ENCODE measurements at regions not wholly inside any gene's neighbourhood (a gene's known extent, or its start where the extent isn't known, plus 50 kb on each side); places are given as distances from the start of the nearest gene placed in this dataset.

DNA sequence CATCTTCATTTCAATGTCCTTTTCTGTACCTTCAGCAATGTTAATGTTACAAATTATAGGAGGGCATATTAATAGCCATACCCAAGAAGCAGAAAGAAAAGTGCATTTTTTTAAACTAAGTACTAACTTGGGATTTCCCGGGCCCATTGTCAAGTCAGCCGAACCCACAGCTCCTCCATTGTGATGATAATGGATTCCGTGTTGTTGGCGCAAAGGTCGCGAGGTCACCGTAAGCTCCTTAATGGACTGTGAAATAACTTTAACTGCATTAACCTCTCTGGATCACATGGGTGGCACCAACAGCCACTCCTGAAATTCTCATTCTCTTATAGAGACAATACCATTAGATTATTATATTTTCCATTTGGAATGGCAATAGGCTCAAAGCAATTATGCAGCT lies 250.6 kb upstream of the RRP15 start:
- no peak for DNase-seq
- 54 to 61% (median 56%) methylated on average over 7 of the region's 7 CpGs for WGBS, 4 donors
- Histone ChIP-seq H3K36me3 (replicated peaks in 1 of 2) (no peaks in the 10 kb centered on the region), H3K9me3 (replicated peaks in 1 of 3) (no peaks in the 10 kb centered on the region), H3K27me3 (no peaks in the 10 kb centered on the region), H3K4me1 (replicated peaks in 1 of 2) (no peaks in the 10 kb centered on the region), H3K27ac (no peak overlapping the region), H3K4me3 (no peak overlapping the region)
- intact Hi-C loops (cut with DNase I): no loop called here
- TF ChIP-seq POLR2A (IDR thresholded peaks at IDR 0.05): no peak
- TF ChIP-seq, protein P1, sequence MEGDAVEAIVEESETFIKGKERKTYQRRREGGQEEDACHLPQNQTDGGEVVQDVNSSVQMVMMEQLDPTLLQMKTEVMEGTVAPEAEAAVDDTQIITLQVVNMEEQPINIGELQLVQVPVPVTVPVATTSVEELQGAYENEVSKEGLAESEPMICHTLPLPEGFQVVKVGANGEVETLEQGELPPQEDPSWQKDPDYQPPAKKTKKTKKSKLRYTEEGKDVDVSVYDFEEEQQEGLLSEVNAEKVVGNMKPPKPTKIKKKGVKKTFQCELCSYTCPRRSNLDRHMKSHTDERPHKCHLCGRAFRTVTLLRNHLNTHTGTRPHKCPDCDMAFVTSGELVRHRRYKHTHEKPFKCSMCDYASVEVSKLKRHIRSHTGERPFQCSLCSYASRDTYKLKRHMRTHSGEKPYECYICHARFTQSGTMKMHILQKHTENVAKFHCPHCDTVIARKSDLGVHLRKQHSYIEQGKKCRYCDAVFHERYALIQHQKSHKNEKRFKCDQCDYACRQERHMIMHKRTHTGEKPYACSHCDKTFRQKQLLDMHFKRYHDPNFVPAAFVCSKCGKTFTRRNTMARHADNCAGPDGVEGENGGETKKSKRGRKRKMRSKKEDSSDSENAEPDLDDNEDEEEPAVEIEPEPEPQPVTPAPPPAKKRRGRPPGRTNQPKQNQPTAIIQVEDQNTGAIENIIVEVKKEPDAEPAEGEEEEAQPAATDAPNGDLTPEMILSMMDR (IDR thresholded peaks at IDR 0.05): no peak

DNA sequence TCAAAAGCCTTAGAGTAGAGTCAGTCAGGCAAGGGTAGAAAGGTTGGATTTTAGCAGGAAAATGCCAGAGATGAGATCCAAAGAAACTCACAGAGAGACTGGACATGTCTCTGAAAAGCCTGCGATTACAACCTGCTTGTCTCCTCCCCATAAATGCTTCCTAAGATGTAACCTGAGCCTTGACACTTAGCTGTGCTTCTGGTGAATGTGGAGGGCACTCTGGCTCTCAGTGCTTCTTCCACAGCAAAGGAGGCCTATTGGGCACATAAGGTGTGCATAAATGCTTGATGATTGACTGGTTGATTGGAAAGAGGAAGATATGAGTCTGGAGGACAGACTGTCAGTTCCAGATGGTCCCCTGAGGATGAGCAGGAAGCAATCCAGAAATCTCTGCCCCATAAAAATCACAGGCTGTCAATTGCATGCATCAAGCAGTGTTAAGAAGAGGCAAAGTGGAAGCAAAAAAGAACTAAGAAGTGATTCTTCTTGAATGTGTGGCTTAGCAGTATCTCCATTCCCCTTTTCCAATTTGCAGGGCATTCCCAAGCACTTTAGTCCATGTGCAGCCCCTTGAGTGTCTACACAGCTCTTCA lies 236.2 kb upstream of the RRP15 start:
- H3K4me1 ChIP-seq (replicated peaks in 1 of 2): no peaks in the 10 kb centered on the region
- no peaks in the 10 kb centered on the region for H3K36me3 ChIP-seq (replicated peaks in 1 of 2)
- intact Hi-C loops (cut with DNase I): no loop called here
- TF ChIP-seq, protein P1 (IDR thresholded peaks at IDR 0.05): no peak
- no peak for TF ChIP-seq POLR2A (IDR thresholded peaks at IDR 0.05)
- no peak overlapping the region for H3K4me3 ChIP-seq
- no peaks in the 10 kb centered on the region for H3K27me3 ChIP-seq
- no peak overlapping the region for H3K27ac ChIP-seq
- no peaks in the 10 kb centered on the region for H3K9me3 ChIP-seq (replicated peaks in 1 of 3)
- no peak for DNase-seq
- 19 to 53% (median 29%) methylated on average over 1 of the region's 1 CpG for WGBS, 4 donors

DNA sequence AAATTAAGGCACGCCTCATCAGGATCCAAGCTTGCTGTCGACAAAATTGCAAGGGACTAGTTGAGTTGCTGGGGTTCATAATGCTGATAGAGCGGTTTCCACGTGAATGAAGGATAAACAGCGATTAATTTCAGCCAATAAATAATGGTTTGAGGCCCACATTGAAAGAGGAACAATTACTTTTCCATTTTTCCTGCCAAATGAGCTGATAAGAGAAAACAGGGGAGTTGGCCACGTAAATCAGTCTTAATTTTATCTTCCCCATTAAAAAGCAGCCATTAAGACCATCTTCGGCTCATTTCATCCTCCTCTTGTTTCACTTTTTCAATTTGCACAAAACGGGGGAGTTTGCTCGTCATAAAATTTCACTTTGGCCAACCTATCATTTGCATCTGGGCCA lies 235.5 kb upstream of the RRP15 start:
- TF ChIP-seq, protein P1 (IDR thresholded peaks at IDR 0.05): no peak
- TF ChIP-seq POLR2A (IDR thresholded peaks at IDR 0.05): no peak
- no peaks in the 10 kb centered on the region for H3K4me1 ChIP-seq (replicated peaks in 1 of 2)
- H3K9me3 ChIP-seq (replicated peaks in 1 of 3): no peaks in the 10 kb centered on the region
- no peak overlapping the region for H3K4me3 ChIP-seq
- H3K27ac ChIP-seq: no peak overlapping the region
- intact Hi-C loops (cut with DNase I): no loop called here
- no peak for DNase-seq
- no peaks in the 10 kb centered on the region for H3K27me3 ChIP-seq
- no peaks in the 10 kb centered on the region for H3K36me3 ChIP-seq (replicated peaks in 1 of 2)
- 55 to 57% (median 55%) methylated on average over 9 of the region's 9 CpGs for WGBS, 4 donors

DNA sequence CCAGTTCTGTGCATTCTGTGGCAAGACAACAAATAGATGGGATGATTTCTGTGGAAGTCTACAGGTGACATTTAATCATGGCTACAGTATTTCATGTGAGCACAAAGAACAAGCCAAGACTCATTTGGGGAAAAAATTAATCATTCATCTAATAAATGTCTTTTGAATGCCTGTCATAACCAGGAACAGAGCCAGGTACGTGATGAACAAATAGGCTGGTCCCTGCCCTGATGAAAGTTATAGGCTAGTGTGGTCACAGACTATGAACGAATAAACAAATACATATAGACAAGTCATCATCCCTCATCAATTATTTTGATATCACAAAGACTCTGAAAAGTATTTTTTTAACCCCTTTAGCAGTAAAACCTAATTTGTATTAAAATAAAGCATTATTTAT lies 226.4 kb upstream of the RRP15 start:
- no peak overlapping the region for H3K27ac ChIP-seq
- H3K4me1 ChIP-seq (replicated peaks in 1 of 2): no peaks in the 10 kb centered on the region
- no peak for DNase-seq
- H3K36me3 ChIP-seq (replicated peaks in 1 of 2): no peaks in the 10 kb centered on the region
- H3K4me3 ChIP-seq: no peak overlapping the region
- intact Hi-C loops (cut with DNase I): no loop called here
- no peaks in the 10 kb centered on the region for H3K27me3 ChIP-seq
- H3K9me3 ChIP-seq (replicated peaks in 1 of 3): no peaks in the 10 kb centered on the region
- TF ChIP-seq POLR2A (IDR thresholded peaks at IDR 0.05): no peak
- 51 to 77% (median 67%) methylated on average over 2 of the region's 2 CpGs for WGBS, 4 donors

DNA sequence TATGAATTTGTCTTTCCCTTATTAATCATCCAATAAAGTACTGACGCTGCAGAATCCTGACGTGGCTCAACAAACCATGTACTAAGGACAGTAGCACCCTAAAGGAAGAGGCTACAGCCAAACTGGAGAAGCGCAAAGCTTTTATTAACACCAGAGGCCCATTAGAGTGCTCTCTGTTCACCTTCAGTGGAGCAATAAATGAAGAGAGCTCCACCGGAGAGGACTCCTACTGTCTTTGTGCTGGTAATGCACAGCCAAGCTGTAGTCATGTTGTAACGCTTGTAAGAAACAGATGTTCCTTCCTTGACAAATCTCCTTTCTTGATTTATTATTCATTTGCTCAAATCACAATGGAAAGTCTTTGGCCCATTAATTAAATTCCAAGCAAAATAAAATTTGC lies 220.7 kb upstream of the RRP15 start:
- DNase-seq: no peak
- Histone ChIP-seq H3K4me1 (replicated peaks in 1 of 2) (no peaks in the 10 kb centered on the region), H3K9me3 (replicated peaks in 1 of 3) (no peaks in the 10 kb centered on the region), H3K4me3 (no peak overlapping the region), H3K36me3 (replicated peaks in 1 of 2) (no peaks in the 10 kb centered on the region), H3K27ac (no peak overlapping the region), H3K27me3 (no peaks in the 10 kb centered on the region)
- WGBS, 4 donors: 66 to 72% (median 69%) methylated on average over 5 of the region's 5 CpGs
- no peak for TF ChIP-seq POLR2A (IDR thresholded peaks at IDR 0.05)
- TF ChIP-seq, protein P1 (IDR thresholded peaks at IDR 0.05): no peak
- intact Hi-C loops (cut with DNase I): no loop called here

All from adrenal gland (tissue), 9 donors.